GM12892 (cell line): ENCODE measurements at regions not wholly inside any gene's neighbourhood (a gene's known extent, or its start where the extent isn't known, plus 50 kb on each side); places are given as distances from the start of the nearest gene placed in this dataset.

ENCODE experiments used
- POLR2A ChIP-seq: IDR thresholded peaks from 2 replicates; pipeline ENCODE4 v1.6.1; 2011; ENCODE audit warnings: low read depth, low read length, control low read depth
- POLR2AphosphoS5 ChIP-seq: IDR thresholded peaks from 2 replicates; pipeline ENCODE4 v1.6.1; 2011; ENCODE audit warnings: low read depth, low read length, control low read depth
- TAF1 ChIP-seq: IDR thresholded peaks from 2 replicates; pipeline ENCODE4 v1.6.1; 2011; ENCODE audit warnings: low read depth, mild to moderate bottlenecking, control low read depth, low read length, borderline replicate concordance

DNA sequence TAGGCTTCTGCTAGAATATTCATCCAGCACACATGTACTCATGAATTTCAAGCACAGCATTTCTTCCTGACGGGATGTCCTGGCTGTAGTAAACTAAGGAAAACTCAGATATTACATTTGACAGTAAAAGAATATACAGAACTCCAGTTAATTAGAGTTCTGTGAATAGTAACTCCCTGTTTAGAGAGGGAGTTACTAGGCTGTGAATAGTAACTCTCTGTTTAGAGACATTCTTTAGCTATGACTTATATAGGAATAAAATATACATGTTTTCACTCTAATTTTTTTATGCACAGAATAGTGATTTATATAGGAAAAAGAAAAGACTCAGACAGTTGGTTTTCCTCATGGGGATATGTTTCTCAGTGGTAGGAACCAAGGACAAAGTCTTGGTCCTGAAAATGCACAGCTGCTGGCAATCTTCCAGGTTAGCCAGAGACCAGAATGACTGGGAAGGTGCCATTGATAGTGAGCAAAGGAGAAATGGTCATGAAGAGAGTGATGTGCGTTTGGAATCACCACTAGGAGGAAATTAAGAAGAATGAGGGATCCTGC, 480.7 kb upstream of the THBS1 start:
- no peak for TF ChIP-seq POLR2AphosphoS5
- no peak for TF ChIP-seq POLR2A
- no peak for TF ChIP-seq TAF1
